Right lobe of liver (tissue), 4 donors: ENCODE measurements at regions not wholly inside any gene's neighbourhood (a gene's known extent, or its start where the extent isn't known, plus 50 kb on each side); places are given as distances from the start of the nearest gene placed in this dataset.

Experiments
- POLR2A ChIP-seq: fragments of 450-650 bp; IDR thresholded peaks from one replicate; pipeline ENCODE4 v1.6.1; 2017; ENCODE audit warnings: antibody characterized with exemption, mild to moderate bottlenecking
- TF ChIP-seq, protein P1 (sequence below), 4 donors: fragments of 200-600 bp in 3 of 4; fragments of 450-650 bp in 1 of 4; IDR thresholded peaks; one replicate each; pipeline versions ENCODE4 v1.5.1 to v1.8.0; 2016 to 2022; ENCODE audit warnings: antibody characterized with exemption in 4 of 4, mild to moderate bottlenecking in 2 of 4
- donor health status: DM: no; HTN: no; CAD: no.
- donor health status: DM: no; HTN: no; CAD: no.
- donor health status: DM: no; HTN: yes; CAD: no.

DNA sequence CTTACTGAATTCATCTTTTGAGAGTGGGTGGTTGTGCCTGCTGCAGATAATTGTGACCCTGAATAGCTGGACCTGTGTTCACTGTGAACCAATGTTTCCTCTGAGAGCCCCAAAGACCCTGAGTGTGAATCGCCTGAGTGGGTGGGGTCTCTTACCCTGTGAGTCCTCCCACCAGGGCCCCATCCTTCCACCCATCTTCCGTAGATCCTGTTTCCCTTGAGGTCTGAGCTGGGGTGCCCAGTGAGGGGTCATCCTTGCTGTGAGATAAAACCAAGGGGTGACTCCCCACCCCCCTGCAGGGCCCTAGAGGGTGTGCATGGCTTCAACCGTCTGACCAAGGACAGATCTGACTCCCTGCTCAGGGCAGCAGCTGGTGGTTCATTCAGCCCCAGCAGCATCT is 78.0 kb upstream of the ZNF479 start:
- TF ChIP-seq POLR2A = no peak
- TF ChIP-seq, protein P1, sequence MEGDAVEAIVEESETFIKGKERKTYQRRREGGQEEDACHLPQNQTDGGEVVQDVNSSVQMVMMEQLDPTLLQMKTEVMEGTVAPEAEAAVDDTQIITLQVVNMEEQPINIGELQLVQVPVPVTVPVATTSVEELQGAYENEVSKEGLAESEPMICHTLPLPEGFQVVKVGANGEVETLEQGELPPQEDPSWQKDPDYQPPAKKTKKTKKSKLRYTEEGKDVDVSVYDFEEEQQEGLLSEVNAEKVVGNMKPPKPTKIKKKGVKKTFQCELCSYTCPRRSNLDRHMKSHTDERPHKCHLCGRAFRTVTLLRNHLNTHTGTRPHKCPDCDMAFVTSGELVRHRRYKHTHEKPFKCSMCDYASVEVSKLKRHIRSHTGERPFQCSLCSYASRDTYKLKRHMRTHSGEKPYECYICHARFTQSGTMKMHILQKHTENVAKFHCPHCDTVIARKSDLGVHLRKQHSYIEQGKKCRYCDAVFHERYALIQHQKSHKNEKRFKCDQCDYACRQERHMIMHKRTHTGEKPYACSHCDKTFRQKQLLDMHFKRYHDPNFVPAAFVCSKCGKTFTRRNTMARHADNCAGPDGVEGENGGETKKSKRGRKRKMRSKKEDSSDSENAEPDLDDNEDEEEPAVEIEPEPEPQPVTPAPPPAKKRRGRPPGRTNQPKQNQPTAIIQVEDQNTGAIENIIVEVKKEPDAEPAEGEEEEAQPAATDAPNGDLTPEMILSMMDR (IDR thresholded peaks at IDR 0.05) = no peak
